Right lobe of liver (tissue), 6 donors: ENCODE measurements at regions not wholly inside any gene's neighbourhood (a gene's known extent, or its start where the extent isn't known, plus 50 kb on each side); places are given as distances from the start of the nearest gene placed in this dataset.
"Not testable (repeated sequence)": the region's sequence is repeated elsewhere in the genome, so short reads cannot be mapped to it uniquely, and the experiment has no call there.

Experiments
- ATAC-seq, 4 donors: fragments of 200-7000 bp; cut with Tn5 transposase; one replicate each; pipeline ENCODE4 v1.9.1; 2020; ENCODE audit warnings: mild to moderate bottlenecking in 4 of 4, moderate library complexity in 4 of 4
- DNase-seq, 3 donors: peaks; one replicate each; pipeline ENCODE4 v3.0.0-alpha.2; 2020
- H3K27ac ChIP-seq, 3 donors: fragments of 200-600 bp; one replicate each; pipeline ENCODE4 v1.8.0; 2022
- H3K27me3 ChIP-seq, 2 donors: fragments of 200-600 bp; one replicate each; pipeline ENCODE4 v1.8.0; 2022
- H3K36me3 ChIP-seq, 4 donors: fragments of 200-600 bp; sonication (generic) in 1 of 4; one replicate each; pipeline versions ENCODE4 v1.5.1 to v1.8.0; 2017 to 2022; ENCODE audit warnings: control low read depth in 1 of 4
- H3K4me1 ChIP-seq, 4 donors: fragments of 200-600 bp; sonication (generic) in 1 of 4; one replicate each; pipeline versions ENCODE4 v1.5.1 to v1.8.0; 2017 to 2022; ENCODE audit warnings: control low read depth in 1 of 4
- H3K4me3 ChIP-seq, 3 donors: fragments of 200-600 bp; one replicate each; pipeline ENCODE4 v1.8.0; 2022
- H3K9me3 ChIP-seq, 4 donors: fragments of 200-600 bp; sonication (generic) in 1 of 4; one replicate each; pipeline versions ENCODE4 v1.5.1 to v1.8.0; 2017 to 2022; ENCODE audit warnings: control low read depth in 1 of 4
- POLR2A ChIP-seq: fragments of 450-650 bp; IDR thresholded peaks from one replicate; pipeline ENCODE4 v1.6.1; 2017; ENCODE audit warnings: antibody characterized with exemption, mild to moderate bottlenecking
- WGBS: methylation state at CpG from one replicate; pipeline ENCODE4 v1.1.6; 2018; ENCODE audit warnings: low coverage, low lambda C conversion rate; ENCODE audit not compliant: insufficient coverage; ENCODE audit errors: missing lambda C conversion rate; 5-methylcytosine and 5-hydroxymethylcytosine counted together
- intact Hi-C, 2 donors: fragments of 100-400 bp; cut with DNase I; formaldehyde crosslinking; loops; one replicate each; pipeline versions ENCODE4 v1.11.2 to v1.14.1; 2022
- TF ChIP-seq, protein P1 (sequence below), 4 donors: fragments of 200-600 bp in 3 of 4; fragments of 450-650 bp in 1 of 4; IDR thresholded peaks; one replicate each; pipeline versions ENCODE4 v1.5.1 to v1.8.0; 2016 to 2022; ENCODE audit warnings: antibody characterized with exemption in 4 of 4, mild to moderate bottlenecking in 2 of 4
- donor health status: DM: no; HTN: yes; CAD: no.
- donor health status: DM: no; HTN: no; CAD: no.
- donor health status: DM: no; HTN: no; CAD: no.
- donor health status: DM: no; HTN: yes; CAD: no.
- donor health status: DM: no; HTN: yes; CAD: no.

DNA sequence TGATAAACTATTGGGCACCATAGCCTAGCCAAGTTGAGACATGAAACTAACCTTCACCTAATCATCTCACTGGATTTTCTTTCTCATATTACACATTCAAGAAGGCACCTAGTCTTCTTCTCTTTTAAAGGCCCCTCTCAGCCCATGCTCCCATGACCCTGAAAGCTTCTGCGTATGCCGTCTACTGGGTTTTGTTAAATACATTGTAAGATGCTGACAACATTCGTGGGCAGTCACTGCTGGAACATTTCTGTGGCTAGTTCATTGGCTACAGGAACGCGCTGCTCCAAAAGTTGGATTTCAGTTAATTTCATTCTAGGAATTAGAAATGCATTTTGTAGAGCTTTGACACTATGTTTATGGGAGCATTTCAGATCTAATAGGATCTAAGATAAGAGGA lies 52.3 kb upstream of the CHD2 start:
- ATAC-seq (no peak), DNase-seq (no peak)
- 100% methylated on average over 5 of the region's 5 CpGs for whole genome bisulfite sequencing
- Histone ChIP-seq H3K4me1 (peaks cover 0 to 11% (median 0%) of the 10 kb centered on the region in 4 donors), H3K27me3 (no peaks in the 10 kb centered on the region), H3K9me3 (no peaks in the 10 kb centered on the region), H3K36me3 (no peaks in the 10 kb centered on the region), H3K27ac (no peak overlapping the region), H3K4me3 (no peak overlapping the region)
- TF ChIP-seq POLR2A = no peak
- TF ChIP-seq, protein P1, sequence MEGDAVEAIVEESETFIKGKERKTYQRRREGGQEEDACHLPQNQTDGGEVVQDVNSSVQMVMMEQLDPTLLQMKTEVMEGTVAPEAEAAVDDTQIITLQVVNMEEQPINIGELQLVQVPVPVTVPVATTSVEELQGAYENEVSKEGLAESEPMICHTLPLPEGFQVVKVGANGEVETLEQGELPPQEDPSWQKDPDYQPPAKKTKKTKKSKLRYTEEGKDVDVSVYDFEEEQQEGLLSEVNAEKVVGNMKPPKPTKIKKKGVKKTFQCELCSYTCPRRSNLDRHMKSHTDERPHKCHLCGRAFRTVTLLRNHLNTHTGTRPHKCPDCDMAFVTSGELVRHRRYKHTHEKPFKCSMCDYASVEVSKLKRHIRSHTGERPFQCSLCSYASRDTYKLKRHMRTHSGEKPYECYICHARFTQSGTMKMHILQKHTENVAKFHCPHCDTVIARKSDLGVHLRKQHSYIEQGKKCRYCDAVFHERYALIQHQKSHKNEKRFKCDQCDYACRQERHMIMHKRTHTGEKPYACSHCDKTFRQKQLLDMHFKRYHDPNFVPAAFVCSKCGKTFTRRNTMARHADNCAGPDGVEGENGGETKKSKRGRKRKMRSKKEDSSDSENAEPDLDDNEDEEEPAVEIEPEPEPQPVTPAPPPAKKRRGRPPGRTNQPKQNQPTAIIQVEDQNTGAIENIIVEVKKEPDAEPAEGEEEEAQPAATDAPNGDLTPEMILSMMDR (IDR thresholded peaks at IDR 0.05) = no peak
- intact Hi-C loops = no loop called here

DNA sequence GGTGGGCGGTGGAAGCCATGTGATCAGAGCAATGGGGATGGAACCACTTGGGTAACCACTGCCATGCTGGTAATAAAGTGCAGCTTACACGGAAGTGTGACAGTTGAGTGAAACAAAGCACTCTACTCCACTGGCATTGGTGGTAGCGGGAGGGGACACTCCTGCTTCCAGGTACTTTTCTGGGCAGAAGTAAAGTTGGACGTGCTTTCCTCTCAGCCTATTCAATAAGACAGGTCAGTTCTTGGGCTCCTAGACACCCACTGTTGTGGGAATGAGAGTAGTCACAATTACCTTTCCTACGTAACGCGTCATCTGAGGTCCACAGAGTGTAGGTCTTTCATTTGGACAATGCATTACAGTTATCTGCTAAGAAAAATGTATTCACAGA lies 51.7 kb upstream of the CHD2 start:
- ATAC-seq = no peak
- H3K4me1 ChIP-seq = peaks cover 0 to 11% (median 0%) of the 10 kb centered on the region in 4 donors

DNA sequence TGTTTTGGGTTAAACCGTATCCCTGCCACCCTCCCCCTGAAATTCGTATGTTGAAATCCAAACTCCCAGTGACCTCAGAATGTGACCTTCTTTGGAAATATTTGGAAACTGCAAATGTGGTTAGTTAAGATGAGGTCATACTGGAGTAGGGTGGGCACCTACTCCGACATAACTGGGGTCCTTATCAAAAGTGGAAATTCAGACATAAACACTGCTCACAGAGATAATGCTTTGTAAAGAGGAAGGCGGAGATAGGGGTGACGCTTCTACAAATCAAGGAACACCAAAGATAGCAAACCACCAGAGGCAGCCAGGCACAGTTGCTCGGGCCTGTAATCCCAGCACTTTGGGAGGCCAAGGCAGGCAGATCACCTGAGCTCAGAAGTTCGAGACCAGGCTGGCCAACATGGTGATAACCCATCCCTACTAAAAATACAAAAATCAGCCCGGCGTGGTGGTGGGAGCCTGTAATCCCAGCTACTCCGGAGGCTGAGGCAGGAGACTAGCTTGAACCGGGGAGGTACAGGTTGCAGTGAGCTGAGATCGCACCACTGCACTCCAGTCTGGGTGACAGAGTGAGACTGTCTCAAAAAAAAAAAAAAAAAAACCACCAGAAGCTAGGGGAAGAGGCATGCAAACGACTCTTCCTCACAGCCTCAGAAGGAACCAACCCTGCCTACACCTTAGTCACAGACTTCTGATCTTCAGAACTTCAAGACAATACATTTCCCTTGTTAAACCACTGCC lies 51.1 kb upstream of the CHD2 start:
- Histone ChIP-seq H3K4me1 (peaks cover 0 to 11% (median 0%) of the 10 kb centered on the region in 4 donors), H3K27ac (no peak overlapping the region), H3K9me3 (no peaks in the 10 kb centered on the region), H3K4me3 (no peak overlapping the region), H3K27me3 (no peaks in the 10 kb centered on the region), H3K36me3 (no peaks in the 10 kb centered on the region)
- ATAC-seq = peak in 2 of 4 donors; percentile 19 to 29
- no peak for DNase-seq
- TF ChIP-seq, protein P1 (IDR thresholded peaks at IDR 0.05) = no peak
- no peak for TF ChIP-seq POLR2A
- 44% methylated on average over 7 of the region's 13 CpGs for WGBS
- intact Hi-C loops = no loop called here

More for the DNA sequence above, 51.7 kb upstream of the CHD2 start:
- TF ChIP-seq, protein P1 (IDR thresholded peaks at IDR 0.05) = no peak
- TF ChIP-seq POLR2A = no peak
- H3K27ac ChIP-seq = no peak overlapping the region
- H3K27me3 ChIP-seq = no peaks in the 10 kb centered on the region
- no peaks in the 10 kb centered on the region for H3K9me3 ChIP-seq
- no peaks in the 10 kb centered on the region for H3K36me3 ChIP-seq
- no peak overlapping the region for H3K4me3 ChIP-seq
- WGBS = 100% methylated on average over 6 of the region's 7 CpGs
- DNase-seq = no peak
- intact Hi-C loops = no loop called here

DNA sequence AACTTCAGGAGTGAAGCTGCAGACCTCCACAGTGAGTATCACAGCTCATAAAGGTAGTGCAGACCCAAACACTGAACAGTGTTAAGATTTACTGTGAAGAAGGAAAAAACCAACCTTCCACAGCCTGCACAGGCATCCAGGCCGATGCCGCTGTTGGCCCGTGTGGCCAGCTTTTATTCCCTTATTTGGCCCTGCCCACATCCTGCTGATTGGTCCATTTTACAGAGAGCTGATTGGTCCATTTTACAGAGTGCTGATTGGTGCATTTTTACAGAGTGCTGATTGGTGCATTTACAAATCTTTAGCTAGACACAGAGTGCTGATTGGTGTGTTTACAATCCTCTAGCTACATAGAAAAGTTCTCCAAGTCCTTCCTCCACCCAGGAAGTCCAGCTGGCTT lies 49.9 kb upstream of the CHD2 start:
- 89% methylated on average over 3 of the region's 3 CpGs for WGBS
- intact Hi-C loops, H3K4me1 ChIP-seq, H3K36me3 ChIP-seq, H3K4me3 ChIP-seq, ATAC-seq, DNase-seq, H3K9me3 ChIP-seq, H3K27ac ChIP-seq, H3K27me3 ChIP-seq: not testable (repeated sequence)
